RWPE1 (cell line): ENCODE measurements at regions not wholly inside any gene's neighbourhood (a gene's known extent, or its start where the extent isn't known, plus 50 kb on each side); places are given as distances from the start of the nearest gene placed in this dataset.

Experiments
- CTCF ChIA-PET: fragments of 350-600 bp; sonication (Branson Sonifier 250); formaldehyde crosslinking; extraction: SDS; loops from one replicate; lab custom pipeline; 2021; lab: Yijun Ruan, JAX
- POLR2A ChIA-PET: fragments of 400-600 bp; formaldehyde crosslinking; extraction: SDS; loops from one replicate; lab custom pipeline; 2020; ENCODE audit warnings: antibody characterized with exemption; ENCODE audit not compliant: low non-redundant PET; lab: Yijun Ruan, JAX
- DNase-seq: peaks from one replicate; pipeline ENCODE4 v3.0.0; 2012; ENCODE audit warnings: low spot score
- H3K27ac ChIP-seq: fragments of 450-650 bp; 2 replicates; pipeline ENCODE4 v1.5.1; 2017
- TF ChIP-seq, protein P1 (sequence below): fragments of 450-650 bp; conservative IDR thresholded peaks from 2 replicates; pipeline ENCODE4 v1.5.1; 2017; ENCODE audit warnings: low read depth, mild to moderate bottlenecking

DNA sequence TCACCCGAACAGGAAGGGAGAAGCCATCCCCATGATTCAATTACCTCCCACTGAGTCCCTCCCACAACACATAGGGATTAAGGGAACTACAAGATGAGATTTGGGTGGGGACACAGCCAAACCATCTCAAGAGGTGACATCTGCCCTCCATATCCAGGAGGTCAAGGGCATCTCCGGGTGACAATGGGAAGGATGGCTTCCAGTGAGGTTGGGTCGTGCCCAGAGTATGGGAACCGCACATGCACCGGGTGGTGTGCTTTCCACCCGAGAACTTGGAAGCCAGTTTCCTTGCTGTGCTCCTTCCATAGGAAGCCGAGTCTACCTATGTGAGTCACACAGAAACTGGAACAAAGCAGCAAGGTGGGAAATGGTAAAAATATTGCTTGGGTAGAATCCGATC lies 216.9 kb upstream of the SALL3 start:
- ChIA-PET POLR2A (no interaction called here), CTCF (no interaction called here)
- TF ChIP-seq, protein P1, sequence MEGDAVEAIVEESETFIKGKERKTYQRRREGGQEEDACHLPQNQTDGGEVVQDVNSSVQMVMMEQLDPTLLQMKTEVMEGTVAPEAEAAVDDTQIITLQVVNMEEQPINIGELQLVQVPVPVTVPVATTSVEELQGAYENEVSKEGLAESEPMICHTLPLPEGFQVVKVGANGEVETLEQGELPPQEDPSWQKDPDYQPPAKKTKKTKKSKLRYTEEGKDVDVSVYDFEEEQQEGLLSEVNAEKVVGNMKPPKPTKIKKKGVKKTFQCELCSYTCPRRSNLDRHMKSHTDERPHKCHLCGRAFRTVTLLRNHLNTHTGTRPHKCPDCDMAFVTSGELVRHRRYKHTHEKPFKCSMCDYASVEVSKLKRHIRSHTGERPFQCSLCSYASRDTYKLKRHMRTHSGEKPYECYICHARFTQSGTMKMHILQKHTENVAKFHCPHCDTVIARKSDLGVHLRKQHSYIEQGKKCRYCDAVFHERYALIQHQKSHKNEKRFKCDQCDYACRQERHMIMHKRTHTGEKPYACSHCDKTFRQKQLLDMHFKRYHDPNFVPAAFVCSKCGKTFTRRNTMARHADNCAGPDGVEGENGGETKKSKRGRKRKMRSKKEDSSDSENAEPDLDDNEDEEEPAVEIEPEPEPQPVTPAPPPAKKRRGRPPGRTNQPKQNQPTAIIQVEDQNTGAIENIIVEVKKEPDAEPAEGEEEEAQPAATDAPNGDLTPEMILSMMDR = no peak
- no peak overlapping the region for H3K27ac ChIP-seq
- no peak for DNase-seq

DNA sequence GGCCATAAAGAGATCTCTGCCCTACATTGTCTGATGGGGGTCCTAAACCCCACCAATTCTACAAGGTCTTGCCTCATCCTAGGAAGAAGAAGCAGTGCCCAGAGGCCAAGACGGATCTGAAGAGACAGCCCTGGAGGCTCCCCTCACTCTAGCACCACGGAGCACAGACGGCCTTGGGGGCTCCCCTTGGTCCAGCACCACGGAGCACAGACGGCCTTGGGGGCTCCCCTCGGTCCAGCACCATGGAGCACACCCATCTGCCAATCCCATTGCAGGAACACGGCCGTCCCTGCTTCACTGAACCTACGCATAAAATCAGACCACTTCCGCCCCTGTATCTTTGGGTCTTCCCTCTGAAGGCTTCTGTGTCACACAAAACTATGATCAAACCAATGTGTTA lies 215.1 kb upstream of the SALL3 start:
- TF ChIP-seq, protein P1 = no peak
- DNase-seq = no peak
- ChIA-PET POLR2A (no interaction called here), CTCF (no interaction called here)
- no peak overlapping the region for H3K27ac ChIP-seq

DNA sequence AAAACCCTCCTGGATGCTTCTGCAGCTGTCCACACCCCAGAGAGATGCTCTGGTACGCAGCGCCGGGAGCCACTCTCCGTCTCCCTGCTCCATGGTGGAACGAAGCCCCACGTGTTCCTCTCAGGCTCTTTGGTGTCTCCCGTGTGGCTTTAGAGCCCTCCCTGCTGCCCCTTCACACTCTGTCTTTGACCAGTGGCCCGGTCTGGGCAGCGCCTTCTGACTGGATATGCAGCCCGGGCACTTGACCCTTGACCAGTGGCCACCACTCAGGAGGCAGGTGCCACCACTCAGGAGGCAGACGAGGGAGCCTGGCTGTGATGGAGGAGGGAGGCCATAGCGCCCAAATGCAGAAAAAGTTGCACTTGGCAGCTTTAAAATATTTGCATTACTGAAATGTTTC lies 214.5 kb upstream of the SALL3 start:
- no peak overlapping the region for H3K27ac ChIP-seq
- ChIA-PET POLR2A (no interaction called here), CTCF (no interaction called here)
- TF ChIP-seq, protein P1 = no peak
- DNase-seq = no peak

GRCh38 chr18:78765637-78766281 lies 213.9 kb upstream of the SALL3 start:
- ChIA-PET POLR2A (no interaction called here), CTCF (no interaction called here)

DNA sequence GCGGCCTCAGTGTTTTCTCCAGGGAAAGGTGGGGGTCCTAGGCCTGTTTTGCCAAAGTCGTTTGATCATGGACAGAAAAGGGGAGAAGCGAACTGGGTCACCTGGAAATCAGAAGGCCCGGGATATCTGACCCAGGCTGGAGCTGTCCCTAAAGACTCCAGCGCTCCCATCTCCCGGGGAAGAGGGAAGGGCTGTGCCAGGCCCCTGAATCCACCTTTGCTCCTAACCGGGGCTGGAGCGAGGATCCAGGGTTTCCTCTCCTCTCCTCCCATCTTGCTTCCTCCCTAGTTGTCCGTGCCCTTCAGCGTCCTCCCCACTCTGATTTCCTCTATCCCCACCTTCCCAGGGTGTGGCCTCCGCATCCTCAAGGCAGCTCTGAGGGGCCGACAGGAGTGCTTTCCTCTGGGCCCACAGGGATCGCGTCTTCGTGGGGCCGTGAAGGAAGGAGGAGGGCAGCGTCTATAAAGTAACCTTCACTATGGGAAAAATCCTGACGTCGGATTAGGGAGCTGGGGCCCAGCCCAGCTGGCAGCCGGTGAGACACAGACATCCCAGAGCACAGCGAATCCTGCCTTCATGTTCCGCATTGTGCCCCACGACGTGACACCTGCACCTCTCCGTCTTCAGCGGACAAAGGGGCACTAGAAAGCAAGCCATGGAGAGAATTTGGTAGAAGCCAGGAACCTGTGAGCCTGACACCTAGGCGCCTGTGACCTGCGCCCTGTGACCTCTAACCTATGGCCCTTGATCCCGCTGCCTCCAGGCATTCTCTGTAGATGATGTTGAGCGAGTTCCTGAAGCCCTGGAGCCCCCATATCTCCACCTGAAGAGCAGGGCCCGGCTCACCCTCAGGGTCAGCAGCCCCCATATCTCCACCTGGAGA lies 212.7 kb upstream of the SALL3 start:
- ChIA-PET POLR2A (no interaction called here), CTCF (no interaction called here)
- H3K27ac ChIP-seq = no peak overlapping the region
- DNase-seq = no peak
- TF ChIP-seq, protein P1 = no peak

More at GRCh38 chr18:78765637-78766281, 213.9 kb upstream of the SALL3 start:
- H3K27ac ChIP-seq = no peak overlapping the region
- TF ChIP-seq, protein P1 = no peak
- DNase-seq = no peak

DNA sequence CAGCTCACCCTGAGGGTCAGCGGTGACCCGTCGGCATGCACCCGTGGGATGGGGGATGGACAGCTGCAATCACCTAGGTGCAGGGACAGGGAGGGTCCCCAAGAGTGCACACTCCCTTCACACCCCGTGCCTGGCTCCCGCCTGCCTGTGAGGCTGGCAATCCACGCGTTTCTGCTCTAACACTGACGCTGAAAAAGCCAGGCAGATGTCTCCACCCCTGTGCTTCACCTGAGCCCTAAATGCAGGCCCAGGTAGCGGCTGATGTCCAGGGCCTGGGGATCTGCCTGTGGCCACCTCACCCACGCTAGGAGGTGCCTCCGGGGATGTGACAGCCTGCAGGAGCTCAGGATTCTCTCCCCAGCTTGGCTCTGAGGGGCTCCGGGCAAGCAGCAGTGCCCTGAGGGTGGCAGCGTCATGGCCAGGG lies 212.0 kb upstream of the SALL3 start:
- no peak for DNase-seq
- ChIA-PET POLR2A (no interaction called here), CTCF (no interaction called here)

More for the DNA sequence above, 212.0 kb upstream of the SALL3 start:
- TF ChIP-seq, protein P1 = no peak
- no peak overlapping the region for H3K27ac ChIP-seq
